DND-41 (cell line): ENCODE measurements at regions not wholly inside any gene's neighbourhood (a gene's known extent, or its start where the extent isn't known, plus 50 kb on each side); places are given as distances from the start of the nearest gene placed in this dataset.

ENCODE experiments used
- CTCF ChIP-seq: IDR thresholded peaks from 2 replicates; pipeline ENCODE4 v1.5.1; 2012; ENCODE audit warnings: borderline replicate concordance, low read length, moderate library complexity, mild to moderate bottlenecking; ENCODE audit not compliant: poor library complexity, severe bottlenecking; ENCODE audit errors: extremely low read depth
- EZH2 ChIP-seq: IDR thresholded peaks from 3 replicates; pipeline ENCODE4 v1.6.1; 2012; ENCODE audit warnings: borderline replicate concordance, low read depth, mild to moderate bottlenecking, moderate library complexity, low read length, inconsistent platforms; ENCODE audit not compliant: severe bottlenecking

GRCh38 chr4:38243388-38244053 lies 283.3 kb downstream of the PTTG2 start:
- no peak for TF ChIP-seq EZH2
- no peak for TF ChIP-seq CTCF
